GM19023 (cell line): ENCODE measurements at regions not wholly inside any gene's neighbourhood (a gene's known extent, or its start where the extent isn't known, plus 50 kb on each side); places are given as distances from the start of the nearest gene placed in this dataset.
"Not testable (repeated sequence)": the region's sequence is repeated elsewhere in the genome, so short reads cannot be mapped to it uniquely, and the experiment has no call there.

Source experiments
- ATAC-seq: cut with Tn5 transposase; IDR thresholded peaks from one replicate; pipeline ENCODE4 v1.9.1; 2021; ENCODE audit warnings: mild to moderate bottlenecking, moderate library complexity; ENCODE audit not compliant: unreplicated experiment

GRCh38 chr4:23120374-23120773 lies 427.6 kb downstream of the GBA3 start:
- ATAC-seq, result no peak

DNA sequence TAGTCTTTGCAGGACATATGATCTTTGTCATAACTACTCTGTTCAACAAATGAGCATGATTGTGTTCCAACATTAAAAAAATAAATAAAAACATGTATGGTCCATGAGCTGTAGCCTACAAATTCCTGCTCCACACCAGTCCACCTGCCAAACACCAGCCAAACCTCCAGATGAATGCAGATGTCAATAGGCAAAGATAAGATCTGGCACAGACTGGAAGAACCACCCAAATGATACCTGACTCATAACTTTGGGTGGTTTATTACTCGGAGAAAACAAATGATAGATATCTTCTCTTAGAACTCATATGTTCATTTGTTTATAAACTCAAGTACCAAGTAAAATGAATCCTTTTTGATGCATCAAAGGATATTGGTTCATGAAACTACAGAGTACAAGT lies 425.1 kb downstream of the GBA3 start:
- no peak for ATAC-seq

DNA sequence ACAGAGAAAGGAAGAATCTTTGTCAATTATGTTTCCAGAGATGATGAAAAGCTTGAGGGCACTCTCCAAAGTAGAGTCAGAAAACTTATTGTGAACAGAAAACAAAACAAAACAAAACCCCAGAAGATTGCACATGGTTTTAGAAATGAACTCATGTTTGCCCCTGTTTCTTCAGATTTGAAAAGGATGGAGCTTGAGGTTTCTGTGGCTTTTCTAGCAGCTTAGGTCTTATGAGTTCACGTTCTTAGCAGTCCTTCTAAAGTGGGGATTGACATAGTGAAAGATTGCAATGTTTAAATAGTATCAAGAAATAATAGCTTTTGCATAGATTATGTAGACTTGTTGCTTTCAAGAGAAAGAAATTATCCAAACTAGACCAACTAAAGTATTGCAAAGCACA lies 421.8 kb downstream of the GBA3 start:
- ATAC-seq, result no peak

DNA sequence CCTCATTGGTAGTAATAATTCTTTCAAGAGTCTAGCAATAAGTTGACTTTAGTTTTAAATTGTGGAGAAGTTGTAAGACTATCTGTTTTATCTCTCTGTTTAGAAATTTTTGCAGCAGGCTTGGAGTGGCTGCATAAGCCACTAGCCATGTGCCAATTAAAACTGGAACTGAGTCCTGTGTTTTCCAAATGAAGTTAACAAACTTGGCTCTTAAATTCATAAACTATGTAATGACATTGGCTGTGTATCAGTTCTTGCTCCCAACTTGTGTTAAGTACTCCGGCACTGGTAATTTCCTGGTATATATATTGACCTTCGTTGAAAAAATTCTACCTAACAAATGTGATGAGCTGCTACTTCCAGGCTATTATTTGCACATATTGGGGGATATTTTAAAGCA lies 420.4 kb downstream of the GBA3 start:
- ATAC-seq, result no peak

GRCh38 chr4:23106516-23106915 lies 413.8 kb downstream of the GBA3 start:
- no peak for ATAC-seq

DNA sequence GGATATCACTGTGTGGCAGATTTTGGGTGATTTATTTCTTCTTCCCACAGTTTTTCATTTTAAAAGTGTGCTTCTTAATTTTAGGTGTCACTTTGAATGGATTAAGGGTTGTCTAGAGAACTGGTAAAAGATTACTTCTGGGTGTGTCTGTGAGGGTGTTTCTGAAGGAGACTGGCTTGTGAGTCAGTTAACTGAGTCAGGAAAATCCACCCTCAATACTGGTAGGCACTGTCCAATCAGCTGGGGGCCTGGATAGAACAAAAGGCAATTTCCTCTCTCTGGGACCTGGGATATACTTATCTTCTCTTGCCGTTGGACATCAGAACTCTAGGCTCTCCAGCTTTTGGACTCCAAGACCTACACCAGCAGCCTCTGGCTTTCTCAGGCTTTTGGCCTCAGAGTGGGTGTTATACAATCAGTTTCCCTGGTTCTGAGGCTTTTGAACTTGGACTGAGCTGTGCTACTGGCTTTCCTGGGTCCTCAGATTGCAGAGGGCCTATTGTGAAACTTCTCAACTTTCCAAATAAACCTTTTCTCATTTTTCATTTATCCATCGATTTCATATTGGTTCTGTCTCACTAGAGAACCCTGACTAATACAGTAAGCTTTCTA lies 413.1 kb downstream of the GBA3 start:
- no peak for ATAC-seq

- ATAC-seq, result no peak
Measured at GRCh38 chr4:23097251-23097650, 404.5 kb downstream of the GBA3 start.

- no peak for ATAC-seq
Measured at GRCh38 chr4:23091711-23092110, 399.0 kb downstream of the GBA3 start.

DNA sequence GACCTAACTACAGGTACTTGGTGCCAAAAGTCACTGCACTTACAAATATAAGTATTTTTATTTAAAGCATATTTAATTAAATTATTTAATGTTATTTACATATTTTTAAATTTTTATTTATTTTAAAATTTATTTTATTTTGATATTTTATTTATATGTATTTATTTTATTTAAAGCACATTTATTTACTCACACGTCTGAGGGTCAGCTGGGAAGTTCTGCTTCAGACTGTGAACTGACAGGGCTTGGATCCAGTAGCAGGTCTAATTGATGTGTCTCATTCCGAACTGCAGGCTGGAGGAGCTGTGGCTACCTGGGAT lies 392.5 kb downstream of the GBA3 start:
- no peak for ATAC-seq

DNA sequence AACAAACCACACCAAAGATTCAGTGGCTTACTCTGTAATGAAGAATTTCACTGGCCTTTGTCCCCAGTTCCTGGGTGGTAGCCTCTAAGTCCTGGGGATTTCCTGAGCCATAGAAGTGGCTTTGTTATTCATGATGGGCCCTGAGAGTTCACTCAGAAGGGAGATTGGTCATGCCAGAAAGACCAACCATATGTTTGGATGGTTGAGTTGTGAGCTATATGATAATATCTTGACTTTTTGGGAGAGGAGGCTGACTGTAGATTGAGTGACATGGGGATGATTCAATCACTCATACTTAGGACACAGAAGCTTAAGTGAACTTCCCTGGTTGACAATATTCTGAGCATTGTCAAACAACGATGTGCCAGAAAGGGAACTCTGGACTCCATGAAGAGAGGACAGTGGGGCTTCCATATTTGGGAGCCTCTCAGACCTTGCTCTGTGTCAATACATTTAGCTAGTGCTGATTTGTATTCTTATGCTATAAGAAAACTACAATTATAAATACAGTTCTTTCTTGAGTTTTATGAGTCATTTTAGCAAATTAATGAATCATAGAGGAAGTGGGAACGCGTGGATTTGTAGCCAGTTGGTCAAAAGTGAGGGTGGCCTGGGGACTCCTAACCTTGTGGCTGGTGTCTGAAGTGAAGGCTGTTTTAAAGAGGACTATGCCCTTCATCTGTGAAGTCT lies 392.0 kb downstream of the GBA3 start:
- no peak for ATAC-seq

DNA sequence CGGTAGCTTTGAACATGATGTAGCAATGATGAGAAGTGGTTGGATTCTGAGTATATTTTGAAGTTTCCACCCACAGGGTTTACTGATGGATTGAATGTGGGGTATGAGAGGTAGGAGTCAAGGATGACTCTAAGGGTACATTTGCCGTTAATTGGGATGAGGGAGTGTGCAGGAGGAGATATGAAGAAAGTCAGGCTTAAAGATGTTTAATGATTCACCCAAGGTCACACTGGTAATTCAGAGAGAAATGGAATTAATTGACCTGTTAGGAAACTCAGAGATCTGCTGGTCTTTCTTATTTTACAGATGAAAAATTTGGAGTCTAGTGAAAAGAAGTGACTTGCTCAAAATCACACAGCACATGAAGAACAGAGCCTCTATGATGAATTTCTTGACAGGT lies 390.7 kb downstream of the GBA3 start:
- ATAC-seq, result no peak

GRCh38 chr4:23080171-23080570 lies 387.4 kb downstream of the GBA3 start:
- not testable (repeated sequence) for ATAC-seq

- no peak for ATAC-seq
Measured at GRCh38 chr4:23070848-23071570, 378.3 kb downstream of the GBA3 start.

- ATAC-seq, result no peak
Measured at GRCh38 chr4:23068756-23069155, 376.0 kb downstream of the GBA3 start.

DNA sequence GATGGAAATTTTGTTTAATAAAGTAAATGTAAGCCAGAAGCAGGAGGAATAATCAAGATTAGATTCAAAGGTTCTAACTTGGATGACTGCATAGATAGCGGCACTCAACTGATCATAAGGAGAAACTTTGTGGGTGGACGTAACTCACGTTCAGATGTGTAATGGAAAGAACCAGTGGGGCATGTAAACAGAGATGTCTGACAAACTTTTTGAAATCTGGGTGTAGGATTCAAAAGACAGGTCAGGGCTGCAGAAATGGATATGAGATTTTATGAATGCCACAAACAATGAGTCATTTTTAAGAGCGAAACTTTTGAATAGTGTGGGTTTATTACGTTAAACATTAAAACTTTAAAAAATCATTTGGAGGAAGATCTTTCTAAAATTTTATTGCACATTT lies 375.6 kb downstream of the GBA3 start:
- no peak for ATAC-seq

DNA sequence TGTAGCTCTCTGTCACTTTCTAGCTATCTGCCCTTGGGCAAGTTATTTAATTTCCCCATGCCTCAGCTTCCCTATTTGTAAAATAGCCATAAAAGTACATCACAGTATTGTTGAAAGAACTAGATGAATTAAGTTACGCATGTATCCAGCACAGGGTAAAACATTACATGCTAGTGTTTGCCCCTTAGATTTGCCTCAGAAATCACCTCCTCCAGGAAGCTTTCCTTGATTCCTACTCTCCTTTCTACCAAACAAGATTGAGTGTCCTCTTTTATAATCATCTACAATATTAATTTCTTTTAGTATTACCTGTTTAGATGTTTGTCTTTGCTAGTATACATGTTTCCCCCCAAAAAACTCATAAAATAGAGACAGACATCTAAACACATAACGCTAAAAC lies 369.5 kb downstream of the GBA3 start:
- ATAC-seq, result no peak

DNA sequence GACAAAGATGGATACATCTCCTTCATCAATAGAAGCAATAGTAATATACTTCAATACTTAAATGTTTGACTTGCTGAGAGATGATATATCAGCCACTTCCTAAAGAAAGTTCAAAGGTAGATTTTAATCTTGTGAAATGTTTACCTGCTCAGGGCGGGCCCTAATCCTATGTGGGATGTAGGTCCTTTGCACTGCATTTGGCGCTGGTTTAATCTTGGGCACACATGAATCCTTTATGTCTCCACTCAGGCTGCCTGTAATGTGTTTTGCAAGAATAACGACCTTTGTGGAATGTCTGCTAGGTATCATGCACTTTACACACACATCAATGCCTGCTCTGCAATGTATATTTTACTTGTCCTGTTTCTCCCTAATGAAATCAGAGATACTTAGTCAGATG lies 368.7 kb downstream of the GBA3 start:
- ATAC-seq, result no peak

DNA sequence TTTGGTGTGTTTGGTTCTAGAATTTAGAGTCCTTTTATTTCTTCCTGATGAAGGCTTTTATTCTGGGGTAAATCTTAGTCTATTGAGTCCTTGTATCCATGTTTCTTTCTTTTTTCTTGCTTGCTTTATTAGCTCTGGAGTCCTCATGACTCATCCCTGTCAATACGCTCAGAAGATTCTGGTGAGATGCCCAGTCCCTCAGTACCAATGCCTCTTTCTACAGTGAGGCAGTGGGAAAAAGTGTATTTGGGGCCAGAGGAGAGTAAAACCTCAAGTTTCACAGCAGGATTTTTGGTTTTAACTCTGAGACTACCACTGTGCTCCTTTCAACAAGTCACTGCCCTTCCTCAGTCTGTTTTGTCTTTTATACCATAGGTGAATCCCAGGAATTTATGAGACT lies 368.0 kb downstream of the GBA3 start:
- no peak for ATAC-seq

GRCh38 chr4:23058165-23058776 lies 365.5 kb downstream of the GBA3 start:
- no peak for ATAC-seq

- ATAC-seq, result no peak
Measured at GRCh38 chr4:23041501-23041900, 348.8 kb downstream of the GBA3 start.

DNA sequence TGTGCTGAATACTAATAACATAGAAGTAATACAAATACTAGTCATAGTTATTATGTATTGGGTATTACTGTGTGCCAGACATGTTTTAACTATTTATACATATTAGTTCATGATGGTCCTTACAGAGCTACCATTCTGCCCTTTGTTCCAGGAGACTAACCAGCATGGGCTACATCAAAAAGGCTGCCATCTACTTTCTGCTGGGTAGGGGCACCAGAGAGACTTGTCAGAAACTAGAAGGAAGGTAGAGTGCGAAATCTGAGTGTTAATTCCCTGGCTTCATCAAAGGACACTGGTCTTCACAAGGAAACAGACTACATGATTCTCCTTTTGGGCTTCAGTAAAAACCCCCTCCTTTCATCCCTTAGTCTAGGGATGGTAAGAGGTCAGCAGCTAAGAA lies 347.8 kb downstream of the GBA3 start:
- ATAC-seq, result no peak

- ATAC-seq, result no peak
Measured at GRCh38 chr4:23039818-23040217, 347.1 kb downstream of the GBA3 start.
